Transverse colon (tissue), 4 donors: ENCODE measurements at regions not wholly inside any gene's neighbourhood (a gene's known extent, or its start where the extent isn't known, plus 50 kb on each side); places are given as distances from the start of the nearest gene placed in this dataset.

Experiments
- CTCF ChIP-seq, 5 experiments: fragments of 200-600 bp in 3 of 5; fragments of 450-650 bp in 2 of 5; sonication (generic) in 3 of 5; IDR thresholded peaks; 1 replicate in 2 of 5; 2 replicates in 3 of 5; pipeline ENCODE4 v1.5.1; 2016 to 2017; ENCODE audit warnings: antibody characterized with exemption in 5 of 5, inconsistent platforms in 3 of 5, mild to moderate bottlenecking in 2 of 5, moderate library complexity in 1 of 5
- EP300 ChIP-seq: sonication (generic); formaldehyde crosslinking; IDR thresholded peaks from one replicate; pipeline ENCODE4 v1.6.1; 2017; ENCODE audit warnings: antibody characterized with exemption, low read depth
- POLR2A ChIP-seq: fragments of 450-650 bp; IDR thresholded peaks from one replicate; pipeline ENCODE4 v1.6.1; 2016; ENCODE audit warnings: antibody characterized with exemption, mild to moderate bottlenecking, moderate library complexity
- POLR2AphosphoS5 ChIP-seq, 3 donors: sonication (generic); formaldehyde crosslinking; IDR thresholded peaks; one replicate each; pipeline ENCODE4 v1.6.1; 2016; ENCODE audit warnings: antibody characterized with exemption in 3 of 3

- TF ChIP-seq CTCF (IDR thresholded peaks at IDR 0.05) = no peak
- no peak for TF ChIP-seq POLR2A
- TF ChIP-seq EP300 = no peak
- no peak for TF ChIP-seq POLR2AphosphoS5 (IDR thresholded peaks at IDR 0.05)
Measured at GRCh38 chr2:211205836-211206235, 649.4 kb downstream of the CPS1 start.
